NT2/D1 (cell line): ENCODE measurements at regions not wholly inside any gene's neighbourhood (a gene's known extent, or its start where the extent isn't known, plus 50 kb on each side); places are given as distances from the start of the nearest gene placed in this dataset.

Experiments
- DNase-seq: peaks from one replicate; pipeline ENCODE4 v3.0.0-alpha.2; 2011; ENCODE audit warnings: low read depth, low spot score
- H3K27me3 ChIP-seq: 2 replicates; pipeline ENCODE4 v1.6.0; 2011; ENCODE audit warnings: mild to moderate bottlenecking; ENCODE audit not compliant: insufficient read length, insufficient read depth
- H3K36me3 ChIP-seq: 2 replicates; pipeline ENCODE4 v1.6.1; 2011; ENCODE audit warnings: mild to moderate bottlenecking, low read length, mixed read lengths; ENCODE audit not compliant: insufficient read depth, insufficient read length
- H3K4me1 ChIP-seq: 2 replicates; pipeline ENCODE4 v1.5.1; 2011; ENCODE audit not compliant: insufficient read depth, insufficient read length
- H3K4me3 ChIP-seq: 2 replicates; pipeline ENCODE4 v1.5.1; 2011; ENCODE audit warnings: low read depth; ENCODE audit not compliant: insufficient read length
- H3K9ac ChIP-seq: 2 replicates; pipeline ENCODE4 v1.6.0; 2011; ENCODE audit warnings: low read depth; ENCODE audit not compliant: insufficient read length
- H3K9me3 ChIP-seq: 2 replicates; pipeline ENCODE4 v1.5.1; 2011; ENCODE audit warnings: mild to moderate bottlenecking, low read length; ENCODE audit not compliant: insufficient read depth
- SUZ12 ChIP-seq: IDR thresholded peaks from 2 replicates; pipeline ENCODE4 v1.6.1; 2011; ENCODE audit not compliant: insufficient read length, insufficient read depth; ENCODE audit errors: extremely low read depth
- YY1 ChIP-seq: IDR thresholded peaks from 2 replicates; pipeline ENCODE4 v1.6.1; 2011; ENCODE audit not compliant: insufficient read length, insufficient read depth
- ZNF274 ChIP-seq: IDR thresholded peaks from 2 replicates; pipeline ENCODE4 v1.6.1; 2011; ENCODE audit warnings: mild to moderate bottlenecking, low read depth, low read length

GRCh38 chr5:158606233-158606632 lies 493.5 kb downstream of the EBF1 start:
- Histone ChIP-seq H3K4me3 (no peak overlapping the region), H3K9ac (no peak overlapping the region), H3K36me3 (no peaks in the 10 kb centered on the region), H3K27me3 (no peaks in the 10 kb centered on the region), H3K9me3 (no peaks in the 10 kb centered on the region), H3K4me1 (no peaks in the 10 kb centered on the region)
- DNase-seq, result no peak
- no peak for TF ChIP-seq ZNF274
- no peak for TF ChIP-seq YY1
- TF ChIP-seq SUZ12, result no peak

GRCh38 chr5:158602981-158603380 lies 496.7 kb downstream of the EBF1 start:
- Histone ChIP-seq H3K9me3 (no peaks in the 10 kb centered on the region), H3K4me1 (no peaks in the 10 kb centered on the region), H3K27me3 (no peaks in the 10 kb centered on the region), H3K36me3 (no peaks in the 10 kb centered on the region), H3K4me3 (no peak overlapping the region), H3K9ac (no peak overlapping the region)
- TF ChIP-seq ZNF274 (no peak), YY1 (no peak), SUZ12 (no peak)
- no peak for DNase-seq

GRCh38 chr5:158601118-158601517 lies 498.6 kb downstream of the EBF1 start:
- no peak overlapping the region for H3K4me3 ChIP-seq
- DNase-seq, result no peak
- H3K9me3 ChIP-seq, result no peaks in the 10 kb centered on the region
- no peak overlapping the region for H3K9ac ChIP-seq
- no peak for TF ChIP-seq YY1
- no peak for TF ChIP-seq ZNF274
- no peak for TF ChIP-seq SUZ12
- H3K36me3 ChIP-seq, result no peaks in the 10 kb centered on the region
- H3K27me3 ChIP-seq, result no peaks in the 10 kb centered on the region
- H3K4me1 ChIP-seq, result no peaks in the 10 kb centered on the region

GRCh38 chr5:158600679-158601078 lies 499.0 kb downstream of the EBF1 start:
- no peaks in the 10 kb centered on the region for H3K36me3 ChIP-seq
- H3K4me1 ChIP-seq, result no peaks in the 10 kb centered on the region
- TF ChIP-seq SUZ12, result no peak
- no peaks in the 10 kb centered on the region for H3K9me3 ChIP-seq
- H3K27me3 ChIP-seq, result no peaks in the 10 kb centered on the region
- no peak overlapping the region for H3K9ac ChIP-seq
- no peak for DNase-seq
- H3K4me3 ChIP-seq, result no peak overlapping the region

- DNase-seq, result no peak
- H3K4me3 ChIP-seq, result no peak overlapping the region
- no peaks in the 10 kb centered on the region for H3K36me3 ChIP-seq
- no peaks in the 10 kb centered on the region for H3K9me3 ChIP-seq
- H3K9ac ChIP-seq, result no peak overlapping the region
- H3K4me1 ChIP-seq, result no peaks in the 10 kb centered on the region
- no peak for TF ChIP-seq ZNF274
- no peak for TF ChIP-seq YY1
- TF ChIP-seq SUZ12, result no peak
- no peaks in the 10 kb centered on the region for H3K27me3 ChIP-seq
Measured at GRCh38 chr5:158599157-158599556, 500.6 kb downstream of the EBF1 start.

- Histone ChIP-seq H3K27me3 (no peaks in the 10 kb centered on the region), H3K9ac (no peak overlapping the region), H3K4me1 (no peaks in the 10 kb centered on the region), H3K4me3 (no peak overlapping the region), H3K9me3 (no peaks in the 10 kb centered on the region), H3K36me3 (no peaks in the 10 kb centered on the region)
- no peak for DNase-seq
- TF ChIP-seq ZNF274 (no peak), YY1 (no peak), SUZ12 (no peak)
Measured at GRCh38 chr5:158594595-158595242, 505.0 kb downstream of the EBF1 start.

- H3K36me3 ChIP-seq, result no peaks in the 10 kb centered on the region
- TF ChIP-seq ZNF274 (no peak), YY1 (no peak), SUZ12 (no peak)
- DNase-seq, result no peak
- no peaks in the 10 kb centered on the region for H3K9me3 ChIP-seq
- H3K4me1 ChIP-seq, result no peaks in the 10 kb centered on the region
- no peak overlapping the region for H3K9ac ChIP-seq
- no peak overlapping the region for H3K4me3 ChIP-seq
- H3K27me3 ChIP-seq, result no peaks in the 10 kb centered on the region
Measured at GRCh38 chr5:158593925-158594324, 505.8 kb downstream of the EBF1 start.

- Histone ChIP-seq H3K4me3 (no peak overlapping the region), H3K9ac (no peak overlapping the region)
Measured at GRCh38 chr5:158591301-158591863, 508.3 kb downstream of the EBF1 start.

More at GRCh38 chr5:158591301-158591863, 508.3 kb downstream of the EBF1 start:
- peak; percentile 56 for DNase-seq
- Histone ChIP-seq H3K9me3 (no peaks in the 10 kb centered on the region), H3K27me3 (no peaks in the 10 kb centered on the region), H3K4me1 (no peaks in the 10 kb centered on the region), H3K36me3 (no peaks in the 10 kb centered on the region)
- no peak for TF ChIP-seq ZNF274
- no peak for TF ChIP-seq SUZ12
- TF ChIP-seq YY1, result no peak
